Suppressor macrophage treated with lipopolysaccharide for 1 hour (primary cell): ENCODE measurements at regions not wholly inside any gene's neighbourhood (a gene's known extent, or its start where the extent isn't known, plus 50 kb on each side); places are given as distances from the start of the nearest gene placed in this dataset.

Experiments used
- DNase-seq, 3 donors: peaks; one replicate each; pipeline ENCODE4 v3.0.0-alpha.2; 2020 to 2022

- no peak for DNase-seq
Observed at GRCh38 chr14:23903442-23903841, 50.1 kb upstream of the DHRS4 start.
